ENCODE measurements at regions not wholly inside any gene's neighbourhood (a gene's known extent, or its start where the extent isn't known, plus 50 kb on each side); places are given as distances from the start of the nearest gene placed in this dataset.
"Not testable (repeated sequence)": the region's sequence is repeated elsewhere in the genome, so short reads cannot be mapped to it uniquely, and the experiment has no call there.

DNA sequence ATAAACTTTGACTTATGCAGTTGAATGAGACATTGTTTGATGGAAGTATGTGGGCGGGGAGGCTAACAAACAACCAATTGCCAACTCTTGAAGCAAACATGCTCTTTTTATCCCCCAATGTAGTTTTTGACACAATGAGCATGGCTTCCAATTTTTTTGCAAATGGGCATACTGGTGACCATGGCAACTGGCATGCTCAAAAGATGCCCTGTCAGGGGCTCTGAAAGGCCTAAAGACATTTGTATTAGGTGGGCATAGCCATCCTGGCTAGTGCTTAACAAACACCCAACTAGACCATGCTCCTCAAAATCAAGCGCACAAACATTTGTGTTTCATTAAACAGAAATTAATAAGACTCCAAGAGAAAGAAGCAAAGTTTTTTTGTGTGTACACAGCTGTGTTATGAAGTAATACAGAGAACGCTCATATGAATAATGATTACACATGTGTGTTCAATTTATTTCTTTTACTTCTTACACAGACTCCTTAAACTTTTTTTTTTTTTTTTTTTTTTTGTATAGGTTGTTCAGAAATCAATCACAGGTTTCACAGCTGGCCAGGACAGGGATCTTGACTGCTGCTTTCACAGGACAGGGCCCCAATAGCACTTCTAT is 95.6 kb downstream of the DLEU7 start:
- no peak for DNase-seq (ENCODE audit: extremely low spot score)
- ChIA-PET CTCF (no interaction called here), POLR2A (no interaction called here)
- TF ChIP-seq, protein P1, sequence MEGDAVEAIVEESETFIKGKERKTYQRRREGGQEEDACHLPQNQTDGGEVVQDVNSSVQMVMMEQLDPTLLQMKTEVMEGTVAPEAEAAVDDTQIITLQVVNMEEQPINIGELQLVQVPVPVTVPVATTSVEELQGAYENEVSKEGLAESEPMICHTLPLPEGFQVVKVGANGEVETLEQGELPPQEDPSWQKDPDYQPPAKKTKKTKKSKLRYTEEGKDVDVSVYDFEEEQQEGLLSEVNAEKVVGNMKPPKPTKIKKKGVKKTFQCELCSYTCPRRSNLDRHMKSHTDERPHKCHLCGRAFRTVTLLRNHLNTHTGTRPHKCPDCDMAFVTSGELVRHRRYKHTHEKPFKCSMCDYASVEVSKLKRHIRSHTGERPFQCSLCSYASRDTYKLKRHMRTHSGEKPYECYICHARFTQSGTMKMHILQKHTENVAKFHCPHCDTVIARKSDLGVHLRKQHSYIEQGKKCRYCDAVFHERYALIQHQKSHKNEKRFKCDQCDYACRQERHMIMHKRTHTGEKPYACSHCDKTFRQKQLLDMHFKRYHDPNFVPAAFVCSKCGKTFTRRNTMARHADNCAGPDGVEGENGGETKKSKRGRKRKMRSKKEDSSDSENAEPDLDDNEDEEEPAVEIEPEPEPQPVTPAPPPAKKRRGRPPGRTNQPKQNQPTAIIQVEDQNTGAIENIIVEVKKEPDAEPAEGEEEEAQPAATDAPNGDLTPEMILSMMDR (IDR thresholded peaks at IDR 0.05; ENCODE audit: control extremely low read depth, extremely low read depth, low read depth, missing control alignments) = no peak

DNA sequence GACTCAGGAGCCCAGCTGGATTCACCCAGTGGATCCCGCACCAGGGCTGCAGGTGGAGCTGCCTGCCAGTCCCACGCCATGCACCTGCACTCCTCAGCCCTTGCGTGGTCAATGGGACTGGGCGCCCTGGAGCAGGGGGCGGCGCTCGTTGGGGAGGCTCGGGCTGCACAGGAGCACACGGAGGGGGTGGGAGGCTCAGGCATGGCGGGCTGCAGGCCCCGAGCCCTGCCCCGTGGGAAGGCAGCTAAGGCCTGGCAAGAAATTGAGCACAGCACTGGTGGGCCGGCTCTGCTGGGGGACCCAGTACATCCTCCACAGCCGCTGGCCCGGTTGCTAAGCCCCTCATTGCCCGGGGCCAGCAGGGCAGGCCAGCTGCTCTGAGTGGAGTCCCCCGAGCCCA is 90.3 kb downstream of the DLEU7 start:
- POLR2A ChIA-PET; DNase-seq (ENCODE audit: extremely low spot score): not testable (repeated sequence)
- CTCF ChIA-PET = interaction anchor here (2.4 kb wide), 1 partner anchor 30 kb away, joined by 6 read pairs; no protein-coding TSS in a partner anchor

DNA sequence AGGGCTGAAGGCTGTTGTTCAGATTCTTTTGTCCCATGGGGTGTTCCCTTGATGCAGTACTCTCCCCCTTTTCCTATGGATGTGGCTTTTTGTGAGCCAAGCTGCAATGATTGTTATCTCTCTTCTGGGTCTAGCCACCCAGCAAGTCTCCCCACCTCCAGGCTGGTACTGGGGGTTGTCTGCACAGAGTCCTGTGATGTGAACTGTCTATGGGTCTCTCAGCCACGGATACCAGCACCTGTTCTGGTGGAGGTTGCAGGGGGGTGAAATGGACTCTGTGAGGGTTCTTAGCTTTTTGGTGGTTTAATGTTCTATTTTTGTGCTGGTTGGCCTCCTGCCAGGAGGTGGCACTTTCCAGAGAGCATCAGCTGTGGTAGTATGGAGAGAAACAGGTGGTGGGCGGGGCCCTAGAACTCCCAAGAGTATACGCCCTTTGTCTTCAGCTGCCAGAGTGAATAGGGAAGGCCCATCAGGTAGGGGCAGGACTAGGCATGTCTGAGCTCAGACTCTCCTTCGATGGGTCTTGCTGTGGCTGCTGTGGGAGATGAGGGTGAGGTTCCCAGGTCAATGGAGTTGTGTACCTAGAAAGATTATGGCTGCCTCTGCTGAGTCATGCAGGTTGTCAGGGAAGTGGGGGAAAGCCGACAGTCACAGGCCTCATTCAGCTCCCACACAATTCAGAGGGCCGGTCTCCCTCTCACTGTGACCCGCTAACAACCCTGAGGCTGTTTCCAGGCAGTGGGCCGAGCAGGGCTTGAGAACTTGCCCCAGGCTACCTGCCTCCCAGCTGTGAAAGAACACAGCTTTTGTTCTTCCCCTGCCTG is 87.4 kb downstream of the DLEU7 start:
- POLR2A ChIA-PET; DNase-seq (ENCODE audit: extremely low spot score): not testable (repeated sequence)
- CTCF ChIA-PET = interaction anchor here (1.3 to 1.6 kb wide), 3 partner anchors 10 to 29 kb away, joined by 3 read pairs; no protein-coding TSS in a partner anchor

DNA sequence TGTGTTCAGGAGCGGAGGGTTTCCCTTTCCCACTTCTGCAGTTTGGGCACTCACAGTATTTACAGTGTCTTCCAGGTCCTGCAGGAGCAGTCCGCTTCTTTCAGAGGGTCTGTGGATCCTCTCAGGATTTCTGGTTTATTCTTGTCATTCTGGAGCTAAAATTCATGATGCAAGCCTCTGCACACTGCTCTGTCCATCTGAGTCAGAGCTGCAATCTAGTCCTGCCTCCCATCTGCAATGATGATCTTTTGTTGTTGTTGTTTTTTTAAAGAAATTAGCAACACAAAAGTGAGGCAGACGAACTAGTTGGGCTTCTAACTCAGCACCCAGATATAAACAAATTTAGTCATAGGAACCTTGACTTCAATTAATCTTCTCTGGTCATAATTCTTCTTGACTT is 86.5 kb downstream of the DLEU7 start:
- no peak for DNase-seq (ENCODE audit: extremely low spot score)
- ChIA-PET CTCF (no interaction called here), POLR2A (no interaction called here)
- TF ChIP-seq, protein P1 (IDR thresholded peaks at IDR 0.05; ENCODE audit: control extremely low read depth, extremely low read depth, low read depth, missing control alignments) = no peak

DNA sequence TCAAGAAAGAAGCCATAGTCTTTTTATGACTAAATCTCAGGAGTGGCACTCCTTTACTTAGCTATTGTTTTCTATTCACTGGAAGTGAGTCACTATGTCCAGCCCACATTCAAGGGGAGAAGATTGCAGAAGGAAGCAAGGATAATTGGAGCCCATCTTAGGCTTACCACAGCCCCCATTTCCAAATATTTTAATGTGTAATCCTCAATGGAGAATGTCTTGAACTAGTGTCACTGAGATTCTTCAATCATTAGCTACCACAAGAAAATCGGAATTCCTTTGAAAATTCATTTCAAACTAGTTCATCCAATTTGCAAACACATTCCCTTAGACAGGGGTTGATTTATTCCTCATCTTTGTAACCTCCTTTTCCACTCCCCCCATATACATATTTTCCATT is 84.7 kb downstream of the DLEU7 start:
- no peak for DNase-seq (ENCODE audit: extremely low spot score)
- ChIA-PET CTCF (interaction anchor here (0.7 to 1.4 kb wide), 4 partner anchors 9 to 246 kb away, joined by 3 to 4 read pairs (median 4); no protein-coding TSS in a partner anchor), POLR2A (no interaction called here)
- TF ChIP-seq, protein P1 (IDR thresholded peaks at IDR 0.05; ENCODE audit: control extremely low read depth, extremely low read depth, low read depth, missing control alignments) = no peak

DNA sequence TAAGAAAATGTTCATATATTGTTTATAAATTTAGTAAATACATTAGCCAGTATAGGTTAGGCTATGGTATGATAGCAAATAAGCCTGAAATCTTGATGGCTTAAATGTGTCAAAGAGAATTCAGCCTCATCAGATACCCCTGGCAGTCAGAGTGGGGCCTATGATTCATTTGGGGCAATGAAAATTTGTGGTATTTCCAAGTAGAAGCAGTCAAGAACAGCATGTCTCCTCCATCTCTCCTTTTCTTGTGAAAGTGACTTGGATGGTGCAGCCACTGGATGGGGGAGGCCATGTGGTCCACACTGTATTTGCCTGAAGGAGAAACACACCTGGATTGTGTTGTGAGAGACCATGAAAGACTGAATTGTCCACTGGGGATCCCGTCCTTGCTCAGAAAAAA is 82.7 kb downstream of the DLEU7 start:
- POLR2A ChIA-PET = no interaction called here
- DNase-seq (ENCODE audit: extremely low spot score) = no peak
- CTCF ChIA-PET = no interaction called here
- TF ChIP-seq, protein P1 (IDR thresholded peaks at IDR 0.05; ENCODE audit: control extremely low read depth, extremely low read depth, low read depth, missing control alignments) = no peak

DNA sequence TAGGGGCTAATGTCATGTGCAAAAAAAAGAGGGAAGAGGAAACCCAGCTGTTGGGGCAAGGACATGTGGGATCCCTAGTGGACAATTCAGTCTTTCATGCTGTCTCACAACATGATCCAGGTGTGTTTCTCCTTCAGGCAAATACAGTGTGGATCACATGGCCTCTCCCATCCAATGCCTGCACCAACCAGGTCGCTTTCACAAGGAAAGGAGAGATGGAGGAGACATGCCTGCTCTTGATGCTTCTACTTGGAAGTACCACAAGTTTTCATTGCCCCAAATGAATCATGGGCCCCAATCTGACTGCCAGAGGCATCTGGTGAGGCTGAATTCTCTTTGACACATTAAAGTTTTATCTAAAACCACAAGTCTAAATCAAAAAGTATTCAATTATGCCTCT is 82.1 kb downstream of the DLEU7 start:
- CTCF ChIA-PET = no interaction called here

More for the DNA sequence above, 82.1 kb downstream of the DLEU7 start:
- POLR2A ChIA-PET = no interaction called here
- DNase-seq (ENCODE audit: extremely low spot score) = no peak
- TF ChIP-seq, protein P1 (IDR thresholded peaks at IDR 0.05; ENCODE audit: control extremely low read depth, extremely low read depth, low read depth, missing control alignments) = no peak
